H1 (cell line): ENCODE measurements at regions not wholly inside any gene's neighbourhood (a gene's known extent, or its start where the extent isn't known, plus 50 kb on each side); places are given as distances from the start of the nearest gene placed in this dataset.

ENCODE experiments used
- BCL11A ChIP-seq, 2 experiments: IDR thresholded peaks; one replicate each; pipeline ENCODE4 v1.6.1; 2011; ENCODE audit warnings: low read depth in 2 of 2, low read length in 2 of 2, mild to moderate bottlenecking in 2 of 2
- CREB1 ChIP-seq: IDR thresholded peaks from 2 replicates; pipeline ENCODE4 v1.6.1; 2012; ENCODE audit warnings: inconsistent platforms
- EZH2 ChIP-seq: fragments of 200-600 bp; sonication (generic); IDR thresholded peaks from 2 replicates; pipeline ENCODE4 v1.7.1; 2012; ENCODE audit warnings: low read depth, mild to moderate bottlenecking, moderate library complexity, low read length, inconsistent platforms; ENCODE audit not compliant: severe bottlenecking
- KDM5A ChIP-seq: fragments of 200-600 bp; IDR thresholded peaks from 2 replicates; pipeline ENCODE4 v1.7.1; 2012; ENCODE audit warnings: mild to moderate bottlenecking, low read length, inconsistent platforms, mixed read lengths
- POLR2A ChIP-seq, 2 experiments: IDR thresholded peaks; 1 replicate in 1 of 2; 2 replicates in 1 of 2; pipeline ENCODE4 v1.6.1; 2011; ENCODE audit warnings: low read depth in 2 of 2, low read length in 2 of 2, mild to moderate bottlenecking in 2 of 2; ENCODE audit errors: control extremely low read depth in 1 of 2
- RFX5 ChIP-seq: IDR thresholded peaks from 2 replicates; pipeline ENCODE4 v1.6.1; 2011; ENCODE audit warnings: low read depth, low read length, improper control_type of control experiment, borderline replicate concordance
- YY1 ChIP-seq: IDR thresholded peaks from 2 replicates; pipeline ENCODE4 v1.6.1; 2011; ENCODE audit warnings: low read depth, mild to moderate bottlenecking, low read length
- TF ChIP-seq, protein P1 (sequence below), 3 experiments: IDR thresholded peaks; 1 replicate in 2 of 3; 2 replicates in 1 of 3; pipeline versions ENCODE4 v1.5.1 to v1.6.1; 2011; ENCODE audit warnings: low read length in 3 of 3, mild to moderate bottlenecking in 3 of 3, inconsistent platforms in 2 of 3, low read depth in 1 of 3, moderate library complexity in 1 of 3; ENCODE audit not compliant: insufficient read depth in 1 of 3; ENCODE audit errors: control extremely low read depth in 1 of 3
- TF ChIP-seq, protein P2 (sequence below): IDR thresholded peaks from 2 replicates; pipeline ENCODE4 v1.6.1; 2012; ENCODE audit warnings: inconsistent platforms

DNA sequence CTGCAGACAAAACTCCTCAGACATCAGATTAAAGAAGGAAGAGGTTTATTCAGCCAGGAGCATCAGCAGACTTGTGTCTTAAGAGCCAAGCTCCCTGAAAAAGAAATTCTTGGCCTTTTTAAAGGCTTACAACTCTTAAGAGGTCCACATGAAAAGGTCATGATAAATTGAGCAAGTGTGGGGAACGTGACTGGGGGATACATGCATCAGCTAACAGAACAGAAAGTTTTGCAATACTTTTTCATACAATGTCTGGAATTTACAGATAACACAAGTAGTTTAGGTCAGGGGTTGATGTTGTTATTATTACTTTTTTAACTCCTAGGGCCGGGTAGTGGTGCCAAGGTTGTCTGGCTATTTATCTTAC is 55.6 kb upstream of the RBMX start:
- no peak for TF ChIP-seq EZH2
- no peak for TF ChIP-seq CREB1
- TF ChIP-seq, protein P1, sequence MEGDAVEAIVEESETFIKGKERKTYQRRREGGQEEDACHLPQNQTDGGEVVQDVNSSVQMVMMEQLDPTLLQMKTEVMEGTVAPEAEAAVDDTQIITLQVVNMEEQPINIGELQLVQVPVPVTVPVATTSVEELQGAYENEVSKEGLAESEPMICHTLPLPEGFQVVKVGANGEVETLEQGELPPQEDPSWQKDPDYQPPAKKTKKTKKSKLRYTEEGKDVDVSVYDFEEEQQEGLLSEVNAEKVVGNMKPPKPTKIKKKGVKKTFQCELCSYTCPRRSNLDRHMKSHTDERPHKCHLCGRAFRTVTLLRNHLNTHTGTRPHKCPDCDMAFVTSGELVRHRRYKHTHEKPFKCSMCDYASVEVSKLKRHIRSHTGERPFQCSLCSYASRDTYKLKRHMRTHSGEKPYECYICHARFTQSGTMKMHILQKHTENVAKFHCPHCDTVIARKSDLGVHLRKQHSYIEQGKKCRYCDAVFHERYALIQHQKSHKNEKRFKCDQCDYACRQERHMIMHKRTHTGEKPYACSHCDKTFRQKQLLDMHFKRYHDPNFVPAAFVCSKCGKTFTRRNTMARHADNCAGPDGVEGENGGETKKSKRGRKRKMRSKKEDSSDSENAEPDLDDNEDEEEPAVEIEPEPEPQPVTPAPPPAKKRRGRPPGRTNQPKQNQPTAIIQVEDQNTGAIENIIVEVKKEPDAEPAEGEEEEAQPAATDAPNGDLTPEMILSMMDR (IDR thresholded peaks at IDR 0.05; ENCODE audit: control extremely low read depth in 1 of 3, insufficient read depth in 1 of 3, low read depth in 1 of 3, low read length in 3 of 3) = no peak
- TF ChIP-seq, protein P2, sequence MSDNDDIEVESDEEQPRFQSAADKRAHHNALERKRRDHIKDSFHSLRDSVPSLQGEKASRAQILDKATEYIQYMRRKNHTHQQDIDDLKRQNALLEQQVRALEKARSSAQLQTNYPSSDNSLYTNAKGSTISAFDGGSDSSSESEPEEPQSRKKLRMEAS = no peak
- TF ChIP-seq YY1 = no peak
- no peak for TF ChIP-seq KDM5A
- no peak for TF ChIP-seq POLR2A (IDR thresholded peaks at IDR 0.05; ENCODE audit: control extremely low read depth in 1 of 2, low read depth in 2 of 2, low read length in 2 of 2)
- no peak for TF ChIP-seq RFX5
- no peak for TF ChIP-seq BCL11A (IDR thresholded peaks at IDR 0.05; ENCODE audit: low read depth in 2 of 2, low read length in 2 of 2)
